Stomach (tissue), 4 donors: ENCODE measurements at regions not wholly inside any gene's neighbourhood (a gene's known extent, or its start where the extent isn't known, plus 50 kb on each side); places are given as distances from the start of the nearest gene placed in this dataset.

Experiments
- CTCF ChIP-seq, 7 experiments: fragments of 450-650 bp in 4 of 7; fragments of 200-600 bp in 3 of 7; sonication (generic) in 3 of 7; IDR thresholded peaks; one replicate each; pipeline ENCODE4 v1.5.1; 2016 to 2019; ENCODE audit warnings: antibody characterized with exemption in 7 of 7, control low read depth in 2 of 7, mild to moderate bottlenecking in 1 of 7
- POLR2A ChIP-seq, 4 donors: fragments of 450-650 bp; IDR thresholded peaks; one replicate each; pipeline ENCODE4 v1.6.1; 2016; ENCODE audit warnings: antibody characterized with exemption in 4 of 4, control low read depth in 2 of 4, mild to moderate bottlenecking in 1 of 4, moderate library complexity in 1 of 4
- POLR2AphosphoS5 ChIP-seq, 3 donors: sonication (generic); formaldehyde crosslinking; IDR thresholded peaks; one replicate each; pipeline ENCODE4 v1.6.1; 2016; ENCODE audit warnings: antibody characterized with exemption in 3 of 3

DNA sequence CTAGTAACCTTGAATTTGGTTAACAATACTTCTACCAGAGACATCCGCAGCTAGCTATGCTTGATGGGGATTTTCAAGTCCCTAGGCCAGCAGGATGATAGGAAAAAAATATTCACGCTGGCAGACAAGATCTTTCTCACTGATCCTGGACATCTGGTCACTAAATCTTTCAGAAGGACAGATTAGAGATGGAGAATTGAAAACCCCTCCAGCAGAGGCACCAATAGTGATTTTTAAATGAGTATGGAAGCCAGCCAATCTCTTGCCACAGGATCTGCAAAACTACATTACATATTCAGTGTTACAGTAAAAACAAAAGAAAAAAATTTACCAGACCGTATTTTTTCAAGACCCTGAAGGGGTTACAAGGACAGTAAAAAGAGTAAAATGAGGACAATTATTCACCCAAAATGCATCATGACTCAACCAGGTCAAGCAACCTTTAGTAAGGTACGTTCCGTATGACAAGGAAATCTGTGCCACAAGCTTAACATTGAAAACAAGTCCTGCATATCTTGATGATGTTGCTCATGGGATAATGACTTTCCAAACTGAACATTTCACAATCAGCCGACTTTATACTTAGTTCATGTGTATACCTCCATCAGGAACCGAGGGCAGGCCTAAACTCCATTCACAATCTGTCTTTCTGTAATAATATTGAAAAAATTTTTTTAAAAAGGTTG is 239.5 kb downstream of the GXYLT1 start:
- TF ChIP-seq POLR2A (IDR thresholded peaks at IDR 0.05): no peak
- no peak for TF ChIP-seq CTCF (IDR thresholded peaks at IDR 0.05)
- TF ChIP-seq POLR2AphosphoS5 (IDR thresholded peaks at IDR 0.05): no peak
